ENCODE measurements at regions not wholly inside any gene's neighbourhood (a gene's known extent, or its start where the extent isn't known, plus 50 kb on each side); places are given as distances from the start of the nearest gene placed in this dataset.
"Not testable (repeated sequence)": the region's sequence is repeated elsewhere in the genome, so short reads cannot be mapped to it uniquely, and the experiment has no call there.

- DNase-seq (ENCODE audit: low read depth) = not testable (repeated sequence)
These were observed 99.1 kb upstream of the FMN2 start for GRCh38 chr1:239992566-239992965.

- no peak for DNase-seq (ENCODE audit: low read depth)
These were observed 98.3 kb upstream of the FMN2 start for GRCh38 chr1:239993366-239993765.

GRCh38 chr1:239995281-239995680, 96.4 kb upstream of the FMN2 start:
- no peak for DNase-seq (ENCODE audit: low read depth)

GRCh38 chr1:239997160-239997514, 94.5 kb upstream of the FMN2 start:
- DNase-seq (ENCODE audit: low read depth) = no peak

- no peak for DNase-seq (ENCODE audit: low read depth)
These were observed 94.0 kb upstream of the FMN2 start for GRCh38 chr1:239997515-239998311.

GRCh38 chr1:239998312-239998649, 93.4 kb upstream of the FMN2 start:
- no peak for DNase-seq (ENCODE audit: low read depth)

- DNase-seq (ENCODE audit: low read depth) = no peak
These were observed 92.5 kb upstream of the FMN2 start for GRCh38 chr1:239999170-239999569.

- DNase-seq (ENCODE audit: low read depth) = peak; percentile 41
These were observed 91.0 kb upstream of the FMN2 start for GRCh38 chr1:240000634-240001033.

- DNase-seq (ENCODE audit: low read depth) = peak; percentile 39
These were observed 90.4 kb upstream of the FMN2 start for GRCh38 chr1:240001177-240001740.

- peak; percentile 23 for DNase-seq (ENCODE audit: low read depth)
These were observed 87.5 kb upstream of the FMN2 start for GRCh38 chr1:240004086-240004749.

GRCh38 chr1:240005997-240006650, 85.6 kb upstream of the FMN2 start:
- no peak for DNase-seq (ENCODE audit: low read depth)

GRCh38 chr1:240008298-240008697, 83.4 kb upstream of the FMN2 start:
- no peak for DNase-seq (ENCODE audit: low read depth)

GRCh38 chr1:240014051-240014450, 77.6 kb upstream of the FMN2 start:
- no peak for DNase-seq (ENCODE audit: low read depth)

GRCh38 chr1:240018617-240019016, 73.1 kb upstream of the FMN2 start:
- DNase-seq (ENCODE audit: low read depth) = no peak

GRCh38 chr1:240019524-240019923, 72.2 kb upstream of the FMN2 start:
- DNase-seq (ENCODE audit: low read depth) = no peak

- DNase-seq (ENCODE audit: low read depth) = no peak
These were observed 70.8 kb upstream of the FMN2 start for GRCh38 chr1:240020871-240021270.

GRCh38 chr1:240021709-240022108, 70.0 kb upstream of the FMN2 start:
- DNase-seq (ENCODE audit: low read depth) = no peak

GRCh38 chr1:240027059-240027462, 64.6 kb upstream of the FMN2 start:
- peak; percentile 45 for DNase-seq (ENCODE audit: low read depth)

- peak; percentile 35 for DNase-seq (ENCODE audit: low read depth)
These were observed 62.3 kb upstream of the FMN2 start for GRCh38 chr1:240029418-240029817.

GRCh38 chr1:240030236-240030635, 61.4 kb upstream of the FMN2 start:
- no peak for DNase-seq (ENCODE audit: low read depth)

- peak; percentile 87 for DNase-seq (ENCODE audit: low read depth)
These were observed 60.7 kb upstream of the FMN2 start for GRCh38 chr1:240031009-240031408.

GRCh38 chr1:240031414-240031813, 60.3 kb upstream of the FMN2 start:
- peak; percentile 35 for DNase-seq (ENCODE audit: low read depth)

GRCh38 chr1:240033406-240033805, 58.3 kb upstream of the FMN2 start:
- no peak for DNase-seq (ENCODE audit: low read depth)

Measured in RPMI7951 (cell line).